Sigmoid colon (tissue), 6 donors: ENCODE measurements at regions not wholly inside any gene's neighbourhood (a gene's known extent, or its start where the extent isn't known, plus 50 kb on each side); places are given as distances from the start of the nearest gene placed in this dataset.

Experiments used
- DNase-seq: peaks from one replicate; pipeline ENCODE4 v3.0.0-alpha.2; 2019
- H3K27ac ChIP-seq, 4 donors: fragments of 200-600 bp; sonication (generic); one replicate each; pipeline ENCODE4 v1.5.1; 2016 to 2019; ENCODE audit warnings: mild to moderate bottlenecking in 1 of 4
- H3K27me3 ChIP-seq, 3 donors: fragments of 200-600 bp; sonication (generic); one replicate each; pipeline ENCODE4 v1.5.1; 2019; ENCODE audit warnings: mild to moderate bottlenecking in 1 of 3
- H3K36me3 ChIP-seq, 4 donors: fragments of 200-600 bp; sonication (generic); one replicate each; pipeline ENCODE4 v1.5.1; 2016 to 2019
- H3K4me1 ChIP-seq, 4 donors: fragments of 200-600 bp; sonication (generic); one replicate each; pipeline ENCODE4 v1.5.1; 2017 to 2019
- H3K4me3 ChIP-seq, 4 donors: fragments of 200-600 bp; sonication (generic); one replicate each; pipeline ENCODE4 v1.5.1; 2017 to 2019; ENCODE audit warnings: mild to moderate bottlenecking in 2 of 4, moderate library complexity in 1 of 4
- H3K9me3 ChIP-seq, 4 donors: fragments of 200-600 bp in 3 of 4; sonication (generic) in 3 of 4; one replicate each; pipeline versions ENCODE4 v1.5.1 to v1.6.1; 2013 to 2019
- EP300 ChIP-seq, 4 donors: sonication (generic); formaldehyde crosslinking; IDR thresholded peaks; one replicate each; pipeline ENCODE4 v1.6.1; 2017; ENCODE audit warnings: antibody characterized with exemption in 4 of 4
- POLR2A ChIP-seq, 2 donors: fragments of 450-650 bp; IDR thresholded peaks; one replicate each; pipeline ENCODE4 v1.6.1; 2016; ENCODE audit warnings: antibody characterized with exemption in 2 of 2, mild to moderate bottlenecking in 2 of 2, moderate library complexity in 2 of 2
- POLR2AphosphoS5 ChIP-seq, 4 donors: sonication (generic); formaldehyde crosslinking; IDR thresholded peaks; one replicate each; pipeline ENCODE4 v1.6.1; 2017; ENCODE audit warnings: antibody characterized with exemption in 4 of 4
- WGBS, 2 donors: extraction: QIAGEN DNeasy Blood & Tissue Kit; methylation state at CpG; one replicate each; pipeline ENCODE4 v1.1.7; 2013; 5-methylcytosine and 5-hydroxymethylcytosine counted together
- intact Hi-C: fragments of 100-400 bp; cut with DNase I; formaldehyde crosslinking; loops from one replicate; pipeline ENCODE4 v1.15.1; 2023
- TF ChIP-seq, protein P1 (sequence below), 4 experiments: fragments of 450-650 bp in 3 of 4; fragments of 200-600 bp in 1 of 4; IDR thresholded peaks; one replicate each; pipeline ENCODE4 v1.5.1; 2016 to 2019; ENCODE audit warnings: antibody characterized with exemption in 4 of 4, mild to moderate bottlenecking in 3 of 4, moderate library complexity in 2 of 4
- donor health status: healthy with polysubstance abuse.
- donor health status: healthy.

DNA sequence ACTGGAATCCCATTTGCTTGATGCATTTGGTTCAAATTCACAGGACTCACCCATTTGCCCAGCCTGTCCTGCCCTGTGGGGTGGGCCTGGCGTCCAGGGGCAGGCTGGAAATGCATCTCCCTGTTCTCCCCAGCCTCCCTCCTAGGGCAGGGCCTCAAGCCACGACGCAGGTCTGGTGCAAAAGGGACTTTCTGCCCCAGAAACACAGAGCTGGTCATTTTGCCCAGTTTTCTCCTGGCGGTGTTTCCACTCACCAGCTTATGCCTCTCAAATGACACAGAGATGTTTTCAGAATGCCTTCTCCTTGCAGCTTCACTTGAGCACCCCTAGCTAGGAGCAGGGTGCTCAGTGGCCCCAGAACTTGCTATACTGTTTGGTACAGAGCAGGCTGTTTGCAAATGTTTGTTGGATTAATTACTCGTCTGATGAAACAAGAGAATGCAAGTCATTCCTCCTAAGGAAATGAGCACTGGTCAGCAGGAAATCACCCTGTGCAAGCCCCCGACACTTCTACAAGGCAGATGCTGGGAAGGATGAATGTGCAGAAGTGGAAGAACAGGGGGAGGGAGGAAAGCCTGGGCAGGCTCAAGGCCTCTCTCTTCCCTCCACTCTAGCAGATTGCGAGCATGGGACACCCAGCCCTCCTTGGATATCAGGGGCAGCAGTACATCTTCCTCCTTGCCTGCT lies 164.3 kb upstream of the APCDD1 start:
- intact Hi-C loops = no loop called here
- TF ChIP-seq POLR2A (IDR thresholded peaks at IDR 0.05) = no peak
- no peak for TF ChIP-seq EP300 (IDR thresholded peaks at IDR 0.05)
- TF ChIP-seq, protein P1, sequence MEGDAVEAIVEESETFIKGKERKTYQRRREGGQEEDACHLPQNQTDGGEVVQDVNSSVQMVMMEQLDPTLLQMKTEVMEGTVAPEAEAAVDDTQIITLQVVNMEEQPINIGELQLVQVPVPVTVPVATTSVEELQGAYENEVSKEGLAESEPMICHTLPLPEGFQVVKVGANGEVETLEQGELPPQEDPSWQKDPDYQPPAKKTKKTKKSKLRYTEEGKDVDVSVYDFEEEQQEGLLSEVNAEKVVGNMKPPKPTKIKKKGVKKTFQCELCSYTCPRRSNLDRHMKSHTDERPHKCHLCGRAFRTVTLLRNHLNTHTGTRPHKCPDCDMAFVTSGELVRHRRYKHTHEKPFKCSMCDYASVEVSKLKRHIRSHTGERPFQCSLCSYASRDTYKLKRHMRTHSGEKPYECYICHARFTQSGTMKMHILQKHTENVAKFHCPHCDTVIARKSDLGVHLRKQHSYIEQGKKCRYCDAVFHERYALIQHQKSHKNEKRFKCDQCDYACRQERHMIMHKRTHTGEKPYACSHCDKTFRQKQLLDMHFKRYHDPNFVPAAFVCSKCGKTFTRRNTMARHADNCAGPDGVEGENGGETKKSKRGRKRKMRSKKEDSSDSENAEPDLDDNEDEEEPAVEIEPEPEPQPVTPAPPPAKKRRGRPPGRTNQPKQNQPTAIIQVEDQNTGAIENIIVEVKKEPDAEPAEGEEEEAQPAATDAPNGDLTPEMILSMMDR (IDR thresholded peaks at IDR 0.05) = no peak
- no peak for TF ChIP-seq POLR2AphosphoS5 (IDR thresholded peaks at IDR 0.05)
- Histone ChIP-seq H3K36me3 (no peaks in the 10 kb centered on the region), H3K27ac (peak overlapping the region in 2 of 4 donors; percentile 5 to 39), H3K4me1 (no peaks in the 10 kb centered on the region), H3K27me3 (no peaks in the 10 kb centered on the region), H3K4me3 (no peak overlapping the region), H3K9me3 (peaks cover 0 to 3% (median 0%) of the 10 kb centered on the region in 4 donors)
- 74 to 77% methylated on average over 7 of the region's 7 CpGs for WGBS, 2 donors
- DNase-seq = no peak

DNA sequence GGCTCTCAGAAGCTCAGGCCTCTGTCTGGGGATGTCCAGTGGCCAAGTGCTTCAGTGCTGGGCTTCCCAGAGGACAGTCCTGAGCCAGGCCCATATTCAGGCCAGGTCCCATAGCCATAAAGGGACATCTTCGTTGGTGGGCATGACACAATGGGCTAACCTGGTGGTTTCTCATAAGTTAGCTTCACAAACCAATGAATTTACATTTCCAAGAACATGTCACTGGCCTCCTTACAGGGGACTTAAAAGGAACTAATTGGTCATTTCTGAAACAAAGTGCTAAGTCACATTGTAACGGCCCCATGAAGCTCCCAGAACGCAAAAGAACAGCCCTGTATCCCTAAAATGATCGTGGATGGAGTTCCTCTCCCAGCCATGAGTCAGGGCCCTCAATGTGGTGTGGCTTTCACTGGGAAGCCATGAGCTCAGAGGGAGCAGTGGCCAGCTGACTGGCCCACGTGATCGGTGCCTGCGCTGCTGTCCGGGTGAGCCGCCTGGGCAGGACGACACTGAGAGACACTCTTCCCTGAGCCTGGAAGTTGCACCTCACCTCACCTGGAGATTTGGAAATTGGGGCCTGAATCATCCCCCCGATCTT lies 163.7 kb upstream of the APCDD1 start:
- intact Hi-C loops = no loop called here
- H3K27ac ChIP-seq = peak overlapping the region in 3 of 4 donors; percentile 5 to 39 (median 32)
- no peaks in the 10 kb centered on the region for H3K36me3 ChIP-seq
- no peaks in the 10 kb centered on the region for H3K27me3 ChIP-seq
- H3K4me1 ChIP-seq = no peaks in the 10 kb centered on the region
- H3K4me3 ChIP-seq = no peak overlapping the region
- no peak for DNase-seq
- 87% methylated on average over 11 of the region's 11 CpGs for WGBS, 2 donors
- peaks cover 0 to 3% (median 0%) of the 10 kb centered on the region in 4 donors for H3K9me3 ChIP-seq
- TF ChIP-seq POLR2A (IDR thresholded peaks at IDR 0.05) (no peak), POLR2AphosphoS5 (IDR thresholded peaks at IDR 0.05) (no peak), EP300 (IDR thresholded peaks at IDR 0.05) (no peak)
- TF ChIP-seq, protein P1 (IDR thresholded peaks at IDR 0.05) = no peak

DNA sequence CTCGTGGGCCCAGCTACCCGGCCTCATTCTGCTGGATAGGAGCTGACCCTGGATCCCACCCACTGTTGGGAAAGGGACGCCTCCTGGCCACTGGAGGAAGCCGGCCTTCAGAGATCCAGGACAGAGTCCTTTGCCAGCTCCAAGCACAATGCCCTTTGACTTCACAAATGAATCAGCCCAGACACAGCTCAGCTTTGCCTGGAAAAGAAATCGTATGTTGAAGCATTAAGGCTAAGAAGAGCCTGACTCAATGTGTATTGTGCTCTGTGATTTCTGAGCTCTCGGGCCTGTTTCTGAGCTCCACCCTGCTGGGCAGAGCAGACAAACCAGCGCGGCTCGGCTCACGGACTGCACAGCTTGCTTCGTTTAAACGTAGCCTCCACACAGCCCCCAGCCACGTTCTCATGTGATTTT lies 162.9 kb upstream of the APCDD1 start:
- intact Hi-C loops = no loop called here
- TF ChIP-seq, protein P1 (IDR thresholded peaks at IDR 0.05) = no peak
- TF ChIP-seq POLR2AphosphoS5 (IDR thresholded peaks at IDR 0.05) = peak in 1 of 4 donors; percentile 4
- 86 to 88% methylated on average over 13 of the region's 13 CpGs for WGBS, 2 donors
- H3K9me3 ChIP-seq = peaks cover 0 to 3% (median 0%) of the 10 kb centered on the region in 4 donors
- no peaks in the 10 kb centered on the region for H3K27me3 ChIP-seq
- peak overlapping the region in 3 of 4 donors; percentile 5 to 39 (median 32) for H3K27ac ChIP-seq
- no peak overlapping the region for H3K4me3 ChIP-seq
- DNase-seq = peak; percentile 76
- no peaks in the 10 kb centered on the region for H3K36me3 ChIP-seq
- H3K4me1 ChIP-seq = no peaks in the 10 kb centered on the region

DNA sequence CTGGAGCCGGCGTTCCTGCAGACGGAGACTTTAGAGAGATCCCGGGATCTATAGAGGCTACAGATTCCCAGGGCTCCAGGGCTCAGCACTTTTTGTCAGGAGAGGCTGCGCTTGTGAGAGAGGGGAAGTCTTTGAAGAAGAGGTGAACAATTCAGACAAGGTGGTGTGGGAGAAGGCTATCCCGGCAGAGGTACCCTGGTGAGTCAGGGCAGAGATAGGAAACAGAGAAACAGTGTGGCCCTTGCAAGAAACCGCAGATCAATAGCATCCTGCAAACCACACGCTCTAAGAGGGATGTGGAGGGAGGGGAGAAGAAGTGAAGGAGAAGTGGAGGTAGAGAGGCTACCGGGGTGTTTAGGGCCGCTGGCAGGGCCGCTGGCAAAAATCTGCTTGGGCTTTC lies 160.5 kb upstream of the APCDD1 start:
- H3K27ac ChIP-seq = no peak overlapping the region
- WGBS, 2 donors = 91 to 94% methylated on average over 11 of the region's 11 CpGs
- no peak for TF ChIP-seq POLR2A (IDR thresholded peaks at IDR 0.05)
- TF ChIP-seq, protein P1 (IDR thresholded peaks at IDR 0.05) = no peak
- no peak for TF ChIP-seq POLR2AphosphoS5 (IDR thresholded peaks at IDR 0.05)
- TF ChIP-seq EP300 (IDR thresholded peaks at IDR 0.05) = no peak
- no peaks in the 10 kb centered on the region for H3K36me3 ChIP-seq
- intact Hi-C loops = no loop called here
- no peak overlapping the region for H3K4me3 ChIP-seq
- H3K4me1 ChIP-seq = no peaks in the 10 kb centered on the region
- no peak for DNase-seq
- no peaks in the 10 kb centered on the region for H3K27me3 ChIP-seq
- H3K9me3 ChIP-seq = no peaks in the 10 kb centered on the region
